ENCODE measurements at regions not wholly inside any gene's neighbourhood (a gene's known extent, or its start where the extent isn't known, plus 50 kb on each side); places are given as distances from the start of the nearest gene placed in this dataset.
A peak's percentile ranks its signal among the peaks of the same experiment; 100 is the strongest.

DNA sequence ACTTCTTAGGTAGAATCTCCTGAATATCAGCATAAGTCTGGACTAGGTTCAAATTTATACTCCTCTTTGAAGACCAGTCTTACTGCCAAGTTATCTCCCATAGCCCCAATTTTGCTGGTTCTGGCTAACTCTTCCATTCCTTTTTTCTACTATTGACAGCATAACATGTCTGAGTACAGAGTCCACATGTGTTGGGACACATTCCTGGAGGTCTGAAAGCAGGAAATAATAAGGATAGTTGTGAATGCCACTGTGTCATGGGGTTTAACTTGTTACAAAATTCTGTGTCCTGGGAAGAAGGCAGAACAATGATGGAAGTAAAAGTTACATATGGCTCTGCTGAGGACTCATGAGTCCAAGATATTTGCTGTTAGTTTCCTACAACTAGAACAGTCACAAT lies 57.4 kb upstream of the ZBTB20 start (continued):
- no peak for TF ChIP-seq JUNB (CRISPR knock-in tag; IDR thresholded peaks at IDR 0.05; ENCODE audit: borderline replicate concordance)
- TF ChIP-seq, protein P1, sequence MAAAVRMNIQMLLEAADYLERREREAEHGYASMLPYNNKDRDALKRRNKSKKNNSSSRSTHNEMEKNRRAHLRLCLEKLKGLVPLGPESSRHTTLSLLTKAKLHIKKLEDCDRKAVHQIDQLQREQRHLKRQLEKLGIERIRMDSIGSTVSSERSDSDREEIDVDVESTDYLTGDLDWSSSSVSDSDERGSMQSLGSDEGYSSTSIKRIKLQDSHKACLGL (CRISPR knock-in tag; IDR thresholded peaks at IDR 0.05), result no peak
- TF ChIP-seq USF2 (IDR thresholded peaks at IDR 0.05; ENCODE audit: low read depth, low read length), result no peak
- no peak for TF ChIP-seq USF2 (CRISPR knock-in tag; IDR thresholded peaks at IDR 0.05; ENCODE audit: borderline replicate concordance)
- no peak for TF ChIP-seq ZNF282 (IDR thresholded peaks at IDR 0.05; ENCODE audit: partially characterized antibody)
- TF ChIP-seq RBM22 (optimal IDR thresholded peaks at IDR 0.05; ENCODE audit: low read length), result no peak
- no peak for TF ChIP-seq IKZF1 (IDR thresholded peaks at IDR 0.05)
- TF ChIP-seq BCL6 (CRISPR knock-in tag; IDR thresholded peaks at IDR 0.05), result peak; percentile 81
- TF ChIP-seq ZNF614 (CRISPR knock-in tag; IDR thresholded peaks at IDR 0.05; ENCODE audit: borderline replicate concordance), result no peak
- TF ChIP-seq, protein P2, sequence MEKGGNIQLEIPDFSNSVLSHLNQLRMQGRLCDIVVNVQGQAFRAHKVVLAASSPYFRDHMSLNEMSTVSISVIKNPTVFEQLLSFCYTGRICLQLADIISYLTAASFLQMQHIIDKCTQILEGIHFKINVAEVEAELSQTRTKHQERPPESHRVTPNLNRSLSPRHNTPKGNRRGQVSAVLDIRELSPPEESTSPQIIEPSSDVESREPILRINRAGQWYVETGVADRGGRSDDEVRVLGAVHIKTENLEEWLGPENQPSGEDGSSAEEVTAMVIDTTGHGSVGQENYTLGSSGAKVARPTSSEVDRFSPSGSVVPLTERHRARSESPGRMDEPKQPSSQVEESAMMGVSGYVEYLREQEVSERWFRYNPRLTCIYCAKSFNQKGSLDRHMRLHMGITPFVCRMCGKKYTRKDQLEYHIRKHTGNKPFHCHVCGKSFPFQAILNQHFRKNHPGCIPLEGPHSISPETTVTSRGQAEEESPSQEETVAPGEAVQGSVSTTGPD (CRISPR knock-in tag; IDR thresholded peaks at IDR 0.05), result no peak
- no peak for TF ChIP-seq MED13 (CRISPR knock-in tag; IDR thresholded peaks at IDR 0.05)

Measured in HepG2 (cell line).